HG02970 (cell line): ENCODE measurements at regions not wholly inside any gene's neighbourhood (a gene's known extent, or its start where the extent isn't known, plus 50 kb on each side); places are given as distances from the start of the nearest gene placed in this dataset.

ENCODE experiments used
- ATAC-seq: cut with Tn5 transposase; IDR thresholded peaks from one replicate; pipeline ENCODE4 v1.9.1; 2021; ENCODE audit warnings: mild to moderate bottlenecking, moderate library complexity, moderate number of reproducible peaks; ENCODE audit not compliant: unreplicated experiment, low FRiP score

GRCh38 chr18:45218436-45218835 is 396.8 kb upstream of the SLC14A2 start:
- ATAC-seq, result no peak

- ATAC-seq, result no peak
Measured at GRCh38 chr18:45221363-45221762, 393.9 kb upstream of the SLC14A2 start.

- no peak for ATAC-seq
Measured at GRCh38 chr18:45222180-45222579, 393.1 kb upstream of the SLC14A2 start.

DNA sequence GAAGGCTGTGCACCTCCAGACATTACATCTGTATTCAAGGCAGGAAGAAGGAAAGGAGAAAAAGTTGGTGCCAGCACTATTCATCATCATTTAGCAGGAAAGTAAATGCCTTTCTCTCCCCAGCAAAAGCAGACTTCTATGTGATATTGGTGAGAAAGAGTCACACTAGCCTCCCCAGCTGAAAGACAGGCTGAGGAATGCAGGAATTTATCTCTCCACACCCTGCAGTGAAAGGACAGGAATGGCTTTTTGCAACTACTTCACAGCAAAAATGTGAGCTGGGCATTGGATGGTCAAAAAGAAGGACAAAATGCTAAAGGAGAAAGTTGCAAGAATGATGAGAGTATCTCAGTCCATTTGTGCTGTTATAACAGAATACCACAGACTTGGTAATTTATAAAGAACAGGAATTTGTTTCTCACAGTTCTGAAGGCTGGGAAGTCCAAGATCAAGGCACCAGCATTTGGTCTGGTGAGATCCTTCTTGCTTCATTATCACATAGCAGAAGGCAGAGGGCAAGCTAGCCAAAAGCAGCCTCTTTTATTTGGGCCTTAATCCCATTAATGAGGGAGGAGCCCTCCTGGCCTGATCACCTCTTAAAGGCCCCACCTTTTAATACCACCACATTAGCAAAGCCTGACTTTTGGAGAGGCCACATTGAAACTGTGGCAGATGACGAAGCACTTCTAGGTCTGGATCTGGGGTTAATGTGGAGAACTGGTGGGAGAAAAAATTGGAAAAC is 388.1 kb upstream of the SLC14A2 start:
- ATAC-seq, result no peak

- no peak for ATAC-seq
Measured at GRCh38 chr18:45228796-45229388, 386.4 kb upstream of the SLC14A2 start.

DNA sequence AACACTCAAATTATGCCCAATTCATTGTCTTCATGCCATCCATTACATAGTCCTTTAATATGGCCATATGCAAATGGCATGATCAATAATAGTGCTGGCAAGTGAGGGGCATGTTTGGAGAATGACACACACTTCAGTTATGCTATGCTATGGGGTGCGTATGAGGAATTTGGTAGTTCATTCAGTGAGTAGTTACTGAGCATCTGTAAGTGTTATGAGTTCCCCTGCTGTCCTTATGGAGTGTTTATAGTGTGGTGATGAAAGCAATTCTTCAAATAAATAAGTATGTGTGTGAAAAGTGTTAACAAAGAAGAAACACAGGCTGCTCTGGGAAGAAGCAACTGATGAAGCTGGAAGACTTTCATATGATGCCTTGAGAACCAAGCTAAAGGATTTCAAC is 383.7 kb upstream of the SLC14A2 start:
- ATAC-seq, result no peak

GRCh38 chr18:45232061-45232460 is 383.2 kb upstream of the SLC14A2 start:
- no peak for ATAC-seq

- no peak for ATAC-seq
Measured at GRCh38 chr18:45236676-45237075, 378.6 kb upstream of the SLC14A2 start.

- ATAC-seq, result no peak
Measured at GRCh38 chr18:45237343-45238098, 377.8 kb upstream of the SLC14A2 start.

DNA sequence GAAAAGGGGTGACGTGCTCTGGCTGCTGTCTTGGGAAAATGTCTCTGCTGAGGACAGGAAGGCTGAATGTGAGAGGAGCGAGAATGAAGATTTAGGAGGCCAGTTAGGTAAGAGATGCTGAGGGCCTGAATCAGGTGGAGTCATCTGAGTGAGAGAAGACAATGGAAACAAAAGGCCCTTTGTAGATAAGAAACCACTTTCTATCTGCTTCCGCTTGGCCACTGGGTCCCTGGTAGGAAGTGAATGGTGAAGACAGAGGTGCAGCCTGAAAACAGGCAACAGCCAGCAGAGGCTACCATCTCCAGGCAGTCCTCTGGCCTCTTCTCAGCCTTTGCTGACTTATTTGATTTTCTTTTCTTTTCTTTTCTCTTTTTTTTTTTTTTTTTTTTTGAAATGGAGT is 374.0 kb upstream of the SLC14A2 start:
- ATAC-seq, result no peak

DNA sequence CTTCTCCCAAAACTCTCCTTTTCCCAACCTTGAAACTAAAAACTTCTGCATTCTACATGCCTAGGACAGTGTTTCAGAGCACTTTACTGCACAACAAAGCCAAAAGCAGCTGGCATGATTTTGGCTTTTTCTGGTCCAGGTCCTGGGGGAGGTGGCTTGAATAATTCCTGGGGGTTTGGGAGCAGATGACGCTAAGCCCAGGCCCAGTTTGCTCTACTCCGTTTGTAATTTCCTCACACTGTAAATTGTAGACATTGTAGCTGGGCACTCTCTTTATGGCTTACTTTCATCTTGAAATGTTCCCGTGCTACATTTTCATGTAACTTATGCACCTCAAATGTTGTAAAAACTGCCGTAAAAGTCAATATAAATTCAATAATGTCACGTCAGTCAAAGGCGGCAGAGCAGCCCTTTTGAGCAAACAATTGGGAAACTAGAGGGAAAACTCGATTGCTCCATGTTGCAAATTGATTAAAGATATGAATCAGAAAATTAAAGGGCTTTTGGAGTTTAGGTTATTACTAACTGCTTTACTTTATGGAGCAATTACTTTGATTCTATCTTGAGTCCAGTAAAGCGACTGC is 373.2 kb upstream of the SLC14A2 start:
- ATAC-seq, result no peak

DNA sequence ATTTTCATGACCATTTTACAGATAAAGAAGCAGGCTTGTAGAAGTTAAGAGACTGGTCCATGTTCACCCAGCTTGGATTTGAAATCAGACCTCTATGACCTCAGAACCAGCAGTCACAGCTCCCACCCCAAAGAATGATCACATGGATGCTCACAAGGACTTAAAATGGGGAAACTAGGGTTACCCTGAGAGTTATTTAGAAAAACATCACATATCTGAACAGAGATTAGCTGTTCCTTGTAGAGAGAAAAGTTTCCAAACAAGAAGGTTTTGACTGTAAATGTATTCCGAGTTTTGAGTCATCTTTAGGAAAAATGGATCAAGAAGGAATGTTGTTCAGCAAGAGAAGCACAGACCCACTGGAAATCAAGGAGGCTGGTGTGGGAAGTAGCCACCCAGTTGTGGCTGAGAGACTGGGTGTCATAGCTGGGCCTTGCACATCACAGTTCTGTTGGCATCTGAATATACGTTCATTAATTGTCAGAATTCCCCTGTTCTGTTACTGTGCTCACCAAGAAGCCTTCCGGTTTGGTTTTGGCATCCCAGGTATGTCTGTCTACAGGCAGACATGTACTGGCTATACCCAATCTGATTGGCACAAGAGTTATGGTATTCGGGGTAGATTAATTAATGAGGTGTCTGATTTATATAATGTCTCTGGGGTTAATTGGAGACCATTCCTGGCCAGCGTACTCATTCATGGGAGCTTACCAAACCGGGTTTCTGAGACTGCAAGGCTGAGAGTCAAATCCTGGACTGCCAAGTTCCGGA is 371.8 kb upstream of the SLC14A2 start:
- no peak for ATAC-seq

- ATAC-seq, result no peak
Measured at GRCh38 chr18:45245091-45245511, 370.2 kb upstream of the SLC14A2 start.

- no peak for ATAC-seq
Measured at GRCh38 chr18:45248240-45248903, 366.9 kb upstream of the SLC14A2 start.

- no peak for ATAC-seq
Measured at GRCh38 chr18:45249246-45249661, 366.0 kb upstream of the SLC14A2 start.

GRCh38 chr18:45250479-45250878 is 364.8 kb upstream of the SLC14A2 start:
- ATAC-seq, result no peak

DNA sequence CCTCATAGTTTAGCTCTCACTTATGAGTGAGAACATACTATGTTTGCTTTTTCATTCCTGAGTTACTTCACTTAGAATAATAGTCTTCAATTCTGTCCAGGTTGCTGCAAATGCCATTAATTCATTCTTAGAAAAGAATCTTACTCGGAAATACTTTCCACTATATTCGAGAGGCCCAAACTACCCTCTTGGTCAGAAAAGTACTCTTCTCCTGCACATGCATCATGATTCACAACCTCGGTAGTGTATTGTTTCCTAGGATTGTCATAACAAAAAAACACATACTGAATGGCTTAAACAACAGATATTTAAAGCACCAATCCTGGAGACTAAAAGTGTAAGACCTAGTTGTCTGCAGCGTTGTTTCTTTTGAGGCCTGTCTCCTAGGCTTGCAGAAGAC is 364.0 kb upstream of the SLC14A2 start:
- no peak for ATAC-seq

- ATAC-seq, result no peak
Measured at GRCh38 chr18:45252474-45252873, 362.8 kb upstream of the SLC14A2 start.

DNA sequence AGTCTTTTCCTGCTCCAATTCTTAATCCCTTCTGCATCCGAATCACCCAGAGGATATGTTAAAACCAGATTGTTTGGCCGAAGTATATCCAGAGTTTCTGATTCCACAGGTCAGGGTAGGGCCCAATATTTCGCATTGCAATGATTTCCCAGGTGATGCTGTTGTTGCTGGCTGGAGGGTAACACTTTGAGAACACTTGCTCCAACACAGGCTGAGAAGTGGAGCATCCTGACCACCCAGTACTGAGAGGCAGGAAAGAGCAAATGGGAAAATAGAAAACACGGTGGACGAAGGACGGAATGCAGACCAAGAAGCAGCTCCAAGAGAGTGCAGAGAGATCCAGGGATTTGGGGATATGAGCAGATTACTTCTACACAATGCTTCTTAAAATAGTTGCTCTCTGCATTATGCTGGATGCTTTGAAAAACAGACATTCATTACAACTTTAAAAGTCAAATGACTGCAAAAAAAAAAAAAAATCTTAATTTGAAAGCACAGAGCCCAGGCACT is 362.2 kb upstream of the SLC14A2 start:
- ATAC-seq, result no peak
